HFFc6 (cell line): ENCODE measurements at regions not wholly inside any gene's neighbourhood (a gene's known extent, or its start where the extent isn't known, plus 50 kb on each side); places are given as distances from the start of the nearest gene placed in this dataset.

Experiments
- DNase-seq: peaks from one replicate; pipeline ENCODE4 v3.0.0-alpha.2; 2018
- H3K27ac Mint-ChIP-seq: 2 replicates; pipeline ENCODE4 v1.8.0; 2020; ENCODE audit warnings: mild to moderate bottlenecking, mixed read lengths
- H3K27me3 Mint-ChIP-seq: 2 replicates; pipeline ENCODE4 v1.8.0; 2021; ENCODE audit warnings: mild to moderate bottlenecking, moderate library complexity, mixed read lengths; ENCODE audit not compliant: insufficient read depth
- H3K36me3 Mint-ChIP-seq: 2 replicates; pipeline ENCODE4 v1.8.0; 2021; ENCODE audit warnings: low read depth, mixed read lengths
- H3K4me1 Mint-ChIP-seq: 2 replicates; pipeline ENCODE4 v1.8.0; 2020; ENCODE audit warnings: low read depth, mixed read lengths
- H3K4me3 Mint-ChIP-seq: 2 replicates; pipeline ENCODE4 v1.8.0; 2020; ENCODE audit warnings: mild to moderate bottlenecking, moderate library complexity, mixed read lengths
- H3K9me3 Mint-ChIP-seq: 2 replicates; pipeline ENCODE4 v1.8.0; 2020; ENCODE audit warnings: mild to moderate bottlenecking, mixed read lengths
- CTCF ChIP-seq: fragments of 200-600 bp; sonication (generic); IDR thresholded peaks from 2 replicates; pipeline ENCODE4 v1.5.0; 2021; ENCODE audit warnings: antibody characterized with exemption, mild to moderate bottlenecking

GRCh38 chr10:130423455-130424305 lies 287.5 kb downstream of the GLRX3 start:
- TF ChIP-seq CTCF, result no peak
- Mint-ChIP-seq H3K4me1 (no peaks in the 10 kb centered on the region), H3K9me3 (peaks cover 61% of the 10 kb centered on the region), H3K27ac (no peak overlapping the region), H3K4me3 (no peak overlapping the region), H3K27me3 (peaks cover 1% of the 10 kb centered on the region), H3K36me3 (peaks cover 13% of the 10 kb centered on the region; the same call in 1 of the 2 replicates)
- no peak for DNase-seq

GRCh38 chr10:130424418-130424817 lies 288.2 kb downstream of the GLRX3 start:
- Mint-ChIP-seq H3K36me3 (peaks cover 13% of the 10 kb centered on the region; the same call in 1 of the 2 replicates), H3K9me3 (peaks cover 61% of the 10 kb centered on the region), H3K27ac (no peak overlapping the region), H3K4me3 (no peak overlapping the region), H3K27me3 (peaks cover 1% of the 10 kb centered on the region), H3K4me1 (no peaks in the 10 kb centered on the region)
- no peak for TF ChIP-seq CTCF
- no peak for DNase-seq

- no peak overlapping the region for H3K4me3 Mint-ChIP-seq
- TF ChIP-seq CTCF, result no peak
- peaks cover 61% of the 10 kb centered on the region for H3K9me3 Mint-ChIP-seq
- DNase-seq, result no peak
- peaks cover 13% of the 10 kb centered on the region; the same call in 1 of the 2 replicates for H3K36me3 Mint-ChIP-seq
- H3K4me1 Mint-ChIP-seq, result no peaks in the 10 kb centered on the region
- peaks cover 1% of the 10 kb centered on the region for H3K27me3 Mint-ChIP-seq
- no peak overlapping the region for H3K27ac Mint-ChIP-seq
Measured at GRCh38 chr10:130425169-130425568, 289.0 kb downstream of the GLRX3 start.

- Mint-ChIP-seq H3K36me3 (peaks cover 13% of the 10 kb centered on the region; the same call in 1 of the 2 replicates), H3K27ac (no peak overlapping the region), H3K4me3 (no peak overlapping the region), H3K4me1 (no peaks in the 10 kb centered on the region), H3K27me3 (peaks cover 1% of the 10 kb centered on the region), H3K9me3 (peaks cover 67% of the 10 kb centered on the region)
- no peak for TF ChIP-seq CTCF
- DNase-seq, result no peak
Measured at GRCh38 chr10:130425881-130426435, 289.8 kb downstream of the GLRX3 start.

GRCh38 chr10:130427216-130427722 lies 291.1 kb downstream of the GLRX3 start:
- no peak for DNase-seq
- Mint-ChIP-seq H3K4me1 (no peaks in the 10 kb centered on the region), H3K27me3 (peaks cover 3% of the 10 kb centered on the region), H3K9me3 (peaks cover 75% of the 10 kb centered on the region), H3K4me3 (no peak overlapping the region), H3K36me3 (peaks cover 13% of the 10 kb centered on the region; the same call in 1 of the 2 replicates), H3K27ac (no peak overlapping the region)
- no peak for TF ChIP-seq CTCF
